ENCODE measurements at regions not wholly inside any gene's neighbourhood (a gene's known extent, or its start where the extent isn't known, plus 50 kb on each side); places are given as distances from the start of the nearest gene placed in this dataset.
"Not testable (repeated sequence)": the region's sequence is repeated elsewhere in the genome, so short reads cannot be mapped to it uniquely, and the experiment has no call there.

GRCh38 chr10:38450372-38451057 lies 356.4 kb downstream of the ZNF37A start:
- H3K79me1 ChIP-seq (ENCODE audit: low read depth, low read length); DNase-seq (ENCODE audit: low read depth in 1 of 2, low spot score in 2 of 2); H3K56ac ChIP-seq (replicated peaks; ENCODE audit: insufficient read length, low read depth, low read length); H2BK20ac ChIP-seq (ENCODE audit: low read length); H3K18ac ChIP-seq (ENCODE audit: extremely low read depth, low read length); H3K79me2 ChIP-seq (ENCODE audit: control insufficient read depth in 1 of 2, insufficient read depth in 2 of 2, low read length in 2 of 2); H3K36me3 ChIP-seq (ENCODE audit: control insufficient read depth in 2 of 4, insufficient read depth in 4 of 4, low read length in 3 of 4); H3K4me3 ChIP-seq (ENCODE audit: extremely low read depth in 1 of 4, insufficient read depth in 2 of 4, low read depth in 3 of 4, low read length in 4 of 4); H2BK5ac ChIP-seq (ENCODE audit: low read depth, low read length); CTCF ChIA-PET (ENCODE audit: partially characterized antibody); H4K5ac ChIP-seq (ENCODE audit: insufficient read length, low read depth, low read length); POLR2A ChIA-PET (ENCODE audit: partially characterized antibody); H3K4me1 ChIP-seq (replicated peaks in 1 of 4; ENCODE audit: control insufficient read depth in 3 of 4, insufficient read depth in 4 of 4, low read length in 3 of 4); H3K4ac ChIP-seq (replicated peaks; ENCODE audit: insufficient read length, low read depth, low read length); H3K23ac ChIP-seq (ENCODE audit: insufficient read length); H3K23me2 ChIP-seq (ENCODE audit: low read depth, low read length); H4K8ac ChIP-seq (ENCODE audit: extremely low read depth, insufficient read depth, low read length); H3K14ac ChIP-seq (ENCODE audit: insufficient read length); H3K4me2 ChIP-seq (ENCODE audit: insufficient read depth in 1 of 2, low read depth in 2 of 2, low read length in 2 of 2); H2BK12ac ChIP-seq (ENCODE audit: low read depth, low read length); H4K91ac ChIP-seq (replicated peaks; ENCODE audit: insufficient read length, low read length); H3K27ac ChIP-seq (ENCODE audit: low read depth, low read length); H2AK5ac ChIP-seq (ENCODE audit: low read depth, low read length); H3K9ac ChIP-seq (replicated peaks in 1 of 4; ENCODE audit: extremely low read depth in 1 of 4, low read depth in 3 of 4, low read length in 3 of 4); H4K20me1 ChIP-seq (replicated peaks in 1 of 2; ENCODE audit: control insufficient read depth in 1 of 2, insufficient read depth in 2 of 2, low read length in 2 of 2); H2AFZ ChIP-seq (ENCODE audit: low read length); H2BK15ac ChIP-seq (ENCODE audit: low read length); FAIRE-seq; H2BK120ac ChIP-seq (replicated peaks; ENCODE audit: low read depth, low read length); H3K27me3 ChIP-seq (replicated peaks in 1 of 4; ENCODE audit: control insufficient read depth in 3 of 4, extremely low read depth in 1 of 4, insufficient read depth in 3 of 4, low read length in 3 of 4): not testable (repeated sequence)
- peaks cover 6 to 70% of the 10 kb centered on the region in 2 experiments; a peak in 3 of 4 replicates for H3K9me3 ChIP-seq (ENCODE audit: insufficient read depth in 2 of 2, low read depth in 1 of 2, low read length in 1 of 2)
- WGBS, 2 experiments (ENCODE audit: extremely low coverage in 1 of 2, insufficient coverage in 1 of 2, insufficient read length in 1 of 2, insufficient replicate concordance in 2 of 2, low coverage in 1 of 2, low lambda C conversion rate in 2 of 2, missing lambda C conversion rate in 1 of 2), result 91% methylated on average over 12 of the region's 32 CpGs; no CpG with 5 or more reads in 1 of the 2 experiments
